KG1 (cell line): ENCODE measurements at regions not wholly inside any gene's neighbourhood (a gene's known extent, or its start where the extent isn't known, plus 50 kb on each side); places are given as distances from the start of the nearest gene placed in this dataset.

Experiments
- DNase-seq: peaks from one replicate; lab custom pipeline; 2025; lab: John Stamatoyannopoulos, UW

- no peak for DNase-seq
Observed at GRCh38 chr10:56836659-56837058, 475.6 kb upstream of the ZWINT start.

- DNase-seq = no peak
Observed at GRCh38 chr10:56831681-56832080, 470.6 kb upstream of the ZWINT start.

- no peak for DNase-seq
Observed at GRCh38 chr10:56823849-56824248, 462.8 kb upstream of the ZWINT start.

GRCh38 chr10:56805022-56805421 is 444.0 kb upstream of the ZWINT start:
- DNase-seq = no peak

- no peak for DNase-seq
Observed at GRCh38 chr10:56785292-56785691, 424.2 kb upstream of the ZWINT start.

GRCh38 chr10:56782503-56782902 is 421.4 kb upstream of the ZWINT start:
- no peak for DNase-seq

- DNase-seq = no peak
Observed at GRCh38 chr10:56771343-56771742, 410.3 kb upstream of the ZWINT start.

GRCh38 chr10:56763090-56763489 is 402.0 kb upstream of the ZWINT start:
- no peak for DNase-seq

GRCh38 chr10:56745490-56745889 is 384.4 kb upstream of the ZWINT start:
- DNase-seq = no peak

GRCh38 chr10:56728349-56728748 is 367.3 kb upstream of the ZWINT start:
- DNase-seq = no peak

- DNase-seq = no peak
Observed at GRCh38 chr10:56722912-56723311, 361.9 kb upstream of the ZWINT start.

GRCh38 chr10:56715262-56715661 is 354.2 kb upstream of the ZWINT start:
- DNase-seq = no peak

- DNase-seq = no peak
Observed at GRCh38 chr10:56698506-56698905, 337.4 kb upstream of the ZWINT start.

GRCh38 chr10:56679578-56679977 is 318.5 kb upstream of the ZWINT start:
- DNase-seq = no peak

GRCh38 chr10:56662765-56663447 is 301.8 kb upstream of the ZWINT start:
- no peak for DNase-seq

- DNase-seq = no peak
Observed at GRCh38 chr10:56653289-56653688, 292.2 kb upstream of the ZWINT start.

GRCh38 chr10:56646329-56647111 is 285.5 kb upstream of the ZWINT start:
- DNase-seq = no peak

GRCh38 chr10:56633876-56634452 is 272.9 kb upstream of the ZWINT start:
- DNase-seq = no peak

GRCh38 chr10:56632537-56632936 is 271.5 kb upstream of the ZWINT start:
- no peak for DNase-seq

GRCh38 chr10:56624082-56624481 is 263.0 kb upstream of the ZWINT start:
- no peak for DNase-seq

GRCh38 chr10:56623064-56623463 is 262.0 kb upstream of the ZWINT start:
- no peak for DNase-seq

GRCh38 chr10:56622335-56622973 is 261.4 kb upstream of the ZWINT start:
- DNase-seq = no peak

GRCh38 chr10:56606202-56606601 is 245.1 kb upstream of the ZWINT start:
- no peak for DNase-seq
